AG04450 (cell line): ENCODE measurements at regions not wholly inside any gene's neighbourhood (a gene's known extent, or its start where the extent isn't known, plus 50 kb on each side); places are given as distances from the start of the nearest gene placed in this dataset.

Source experiments
- CTCF ChIA-PET: fragments of 300-600, 350-600 bp; formaldehyde crosslinking; extraction: SDS; loops from one replicate; lab custom pipeline; 2022; ENCODE audit warnings: antibody characterized with exemption, inconsistent platforms; lab: Charles Lee
- POLR2A ChIA-PET: fragments of 350-600 bp; formaldehyde crosslinking; extraction: SDS; loops from one replicate; lab custom pipeline; 2021; ENCODE audit warnings: antibody characterized with exemption, inconsistent platforms; lab: Yijun Ruan, JAX
- DNase-seq: peaks from one replicate; pipeline ENCODE4 v3.0.0-alpha.2; 2011; ENCODE audit warnings: low read depth, low spot score
- H3K27ac ChIP-seq: one replicate; pipeline ENCODE4 v1.5.1; 2012; ENCODE audit warnings: low read depth, low read length, control low read depth
- H3K27me3 ChIP-seq: one replicate; pipeline ENCODE4 v1.6.0; 2012; ENCODE audit warnings: low read length; ENCODE audit not compliant: control insufficient read depth, insufficient read depth
- H3K4me3 ChIP-seq: 2 replicates; pipeline ENCODE4 v1.5.1; 2011; ENCODE audit warnings: mild to moderate bottlenecking, low read depth, low read length, control low read depth
- H3K9me3 ChIP-seq: 2 replicates; pipeline ENCODE4 v1.5.1; 2012; ENCODE audit warnings: low read length; ENCODE audit not compliant: control insufficient read depth, insufficient read depth
- TF ChIP-seq, protein P1 (sequence below): IDR thresholded peaks from 2 replicates; pipeline ENCODE4 v1.5.1; 2011; ENCODE audit warnings: low read depth, low read length, control low read depth, inconsistent platforms

DNA sequence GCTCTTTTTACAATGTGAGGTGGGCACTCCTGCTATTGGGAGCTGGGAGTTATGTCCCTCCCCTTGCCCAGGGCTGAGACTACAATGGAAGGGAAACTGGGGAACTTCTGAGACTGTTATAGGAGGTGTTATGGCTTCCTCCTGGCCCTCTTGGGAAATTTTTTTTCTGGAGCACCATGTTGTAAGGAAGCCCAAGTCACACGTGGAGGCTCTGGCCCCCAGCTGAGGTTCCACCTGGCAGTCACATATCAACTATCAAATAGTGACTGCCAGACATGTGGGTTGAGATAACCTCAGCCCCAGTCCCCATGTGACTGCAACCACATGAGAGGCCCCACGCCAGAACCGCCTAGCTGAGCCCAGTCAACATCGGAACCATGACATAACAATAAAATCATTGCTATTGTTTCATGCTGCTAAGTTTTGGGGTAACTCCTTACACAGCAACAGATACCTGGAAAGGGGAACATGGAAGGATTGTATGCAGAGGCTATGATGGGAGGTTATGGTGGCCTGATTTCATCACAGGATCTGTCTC is 99.4 kb upstream of the NCOR2 start:
- Histone ChIP-seq H3K27me3 (peaks cover 7% of the 10 kb centered on the region), H3K9me3 (peaks cover 23% of the 10 kb centered on the region), H3K27ac (no peak overlapping the region), H3K4me3 (no peak overlapping the region)
- TF ChIP-seq, protein P1, sequence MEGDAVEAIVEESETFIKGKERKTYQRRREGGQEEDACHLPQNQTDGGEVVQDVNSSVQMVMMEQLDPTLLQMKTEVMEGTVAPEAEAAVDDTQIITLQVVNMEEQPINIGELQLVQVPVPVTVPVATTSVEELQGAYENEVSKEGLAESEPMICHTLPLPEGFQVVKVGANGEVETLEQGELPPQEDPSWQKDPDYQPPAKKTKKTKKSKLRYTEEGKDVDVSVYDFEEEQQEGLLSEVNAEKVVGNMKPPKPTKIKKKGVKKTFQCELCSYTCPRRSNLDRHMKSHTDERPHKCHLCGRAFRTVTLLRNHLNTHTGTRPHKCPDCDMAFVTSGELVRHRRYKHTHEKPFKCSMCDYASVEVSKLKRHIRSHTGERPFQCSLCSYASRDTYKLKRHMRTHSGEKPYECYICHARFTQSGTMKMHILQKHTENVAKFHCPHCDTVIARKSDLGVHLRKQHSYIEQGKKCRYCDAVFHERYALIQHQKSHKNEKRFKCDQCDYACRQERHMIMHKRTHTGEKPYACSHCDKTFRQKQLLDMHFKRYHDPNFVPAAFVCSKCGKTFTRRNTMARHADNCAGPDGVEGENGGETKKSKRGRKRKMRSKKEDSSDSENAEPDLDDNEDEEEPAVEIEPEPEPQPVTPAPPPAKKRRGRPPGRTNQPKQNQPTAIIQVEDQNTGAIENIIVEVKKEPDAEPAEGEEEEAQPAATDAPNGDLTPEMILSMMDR, result no peak
- CTCF ChIA-PET, result no interaction called here
- DNase-seq, result no peak
- POLR2A ChIA-PET, result no interaction called here

DNA sequence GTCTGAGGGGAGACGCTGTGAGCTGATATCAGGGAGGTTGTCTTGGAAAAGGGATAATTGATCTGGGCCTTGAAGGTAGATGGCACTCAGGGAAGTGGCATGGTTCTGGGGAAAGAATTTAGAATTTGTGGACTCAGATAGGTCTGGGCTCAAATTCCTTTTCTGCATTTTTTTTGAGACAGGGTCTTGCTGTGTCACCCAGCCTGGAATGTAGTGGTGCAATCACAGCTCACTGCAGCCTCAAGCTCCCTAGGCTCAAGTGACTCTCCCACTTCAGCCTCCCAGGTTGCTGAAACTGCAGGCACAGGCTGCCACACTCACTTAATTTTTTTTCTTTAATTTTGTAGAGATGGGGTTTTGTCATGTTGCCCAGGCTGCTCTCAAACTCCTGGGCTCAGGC is 98.1 kb upstream of the NCOR2 start:
- DNase-seq, result no peak
- H3K27me3 ChIP-seq, result peaks cover 7% of the 10 kb centered on the region
- no peak overlapping the region for H3K27ac ChIP-seq
- no peak overlapping the region for H3K4me3 ChIP-seq
- CTCF ChIA-PET, result no interaction called here
- TF ChIP-seq, protein P1, result no peak
- POLR2A ChIA-PET, result interaction anchor here (0.6 kb wide), 1 partner anchor 98 kb away, joined by 3 read pairs; the partner anchor contains the start of gene NCOR2
- peaks cover 23% of the 10 kb centered on the region for H3K9me3 ChIP-seq

DNA sequence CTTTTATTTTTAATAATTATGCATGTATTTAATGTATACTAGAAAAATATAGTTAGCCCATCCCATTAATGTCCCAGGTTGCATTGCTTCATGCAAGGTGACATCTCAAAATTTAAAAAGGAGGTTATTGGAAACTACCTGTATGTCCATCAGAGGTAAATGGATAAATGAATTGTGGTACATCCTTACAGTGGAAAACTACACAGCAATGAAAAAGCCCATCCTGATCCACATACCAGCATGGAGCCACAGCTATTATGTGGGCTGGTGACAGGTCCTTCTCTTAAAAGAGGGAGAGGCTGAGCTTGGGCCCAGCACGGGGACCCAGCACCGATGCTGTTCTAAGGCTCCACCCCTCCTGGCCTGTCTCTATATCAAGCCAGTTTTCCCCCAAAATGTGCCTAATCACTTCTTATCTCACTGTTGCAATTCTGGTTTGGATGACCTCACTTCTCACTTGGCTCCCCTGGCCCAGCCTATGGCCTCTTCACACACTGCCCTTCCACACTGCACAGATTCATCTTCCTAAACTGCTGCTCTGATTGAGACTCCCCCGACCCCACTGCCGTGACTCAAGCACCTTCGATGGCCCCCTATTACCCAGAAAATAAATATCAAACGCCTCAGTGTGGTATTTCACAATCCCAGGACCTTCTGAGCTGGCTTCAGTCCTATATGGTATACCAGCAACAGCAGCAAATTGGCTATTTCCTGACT is 97.1 kb upstream of the NCOR2 start:
- POLR2A ChIA-PET, result no interaction called here
- Histone ChIP-seq H3K4me3 (no peak overlapping the region), H3K27me3 (peaks cover 7% of the 10 kb centered on the region), H3K9me3 (peaks cover 19% of the 10 kb centered on the region), H3K27ac (no peak overlapping the region)
- TF ChIP-seq, protein P1, result no peak
- DNase-seq, result no peak
- CTCF ChIA-PET, result no interaction called here

DNA sequence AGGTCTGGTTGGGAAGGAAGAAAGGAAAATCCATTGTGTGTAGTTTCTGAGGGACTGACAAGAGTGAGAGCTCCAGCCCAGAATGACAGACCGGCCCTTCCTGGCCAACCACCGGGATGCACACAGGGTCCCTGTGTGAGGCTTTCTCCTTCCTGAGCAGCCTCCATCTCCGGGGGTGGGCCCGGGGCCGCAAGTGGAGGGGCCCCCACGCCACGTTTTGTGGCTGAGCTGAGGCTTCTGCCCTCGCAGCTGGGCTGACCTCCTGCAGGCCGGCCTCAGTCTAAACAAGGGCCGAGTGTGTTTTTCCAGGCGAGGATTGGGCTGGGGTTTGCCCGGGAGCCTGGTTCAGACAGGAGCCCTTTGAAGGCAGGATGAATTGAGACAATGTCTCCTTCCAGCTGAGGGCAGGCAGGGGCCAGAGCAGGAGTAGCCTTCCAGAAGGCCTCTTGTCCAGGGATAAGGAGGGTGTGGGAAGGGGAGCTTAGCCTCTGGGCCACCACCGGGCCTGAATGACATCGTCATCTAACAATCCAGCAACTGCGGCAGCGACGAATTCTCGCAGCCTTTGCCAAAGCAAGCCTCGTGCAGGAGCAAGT is 96.5 kb upstream of the NCOR2 start:
- no peak for DNase-seq
- TF ChIP-seq, protein P1, result no peak
- POLR2A ChIA-PET, result no interaction called here
- Histone ChIP-seq H3K27ac (no peak overlapping the region), H3K4me3 (no peak overlapping the region), H3K9me3 (peaks cover 19% of the 10 kb centered on the region), H3K27me3 (peaks cover 7% of the 10 kb centered on the region)
- CTCF ChIA-PET, result no interaction called here

DNA sequence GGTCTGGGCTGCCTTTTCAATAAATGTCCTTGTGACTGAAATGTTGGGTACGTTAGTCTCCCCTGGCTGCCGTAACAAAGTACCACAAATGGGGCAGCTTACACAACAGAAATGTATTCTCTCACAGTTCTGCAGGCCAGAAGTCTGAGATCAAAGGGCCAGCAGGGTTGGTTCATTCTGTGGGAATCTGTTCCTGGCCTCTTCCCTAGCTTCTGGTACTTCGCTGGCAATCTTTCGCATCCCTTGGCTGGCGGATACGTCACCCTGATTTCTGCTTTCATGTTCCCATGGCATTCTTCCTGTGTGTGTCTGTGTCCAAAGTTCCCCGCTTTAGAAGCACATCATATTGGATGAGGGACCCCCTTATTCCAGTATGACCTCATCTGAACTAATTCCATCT is 95.8 kb upstream of the NCOR2 start:
- ChIA-PET CTCF (no interaction called here), POLR2A (no interaction called here)

More for the DNA sequence above, 95.8 kb upstream of the NCOR2 start:
- Histone ChIP-seq H3K4me3 (no peak overlapping the region), H3K27ac (peak overlapping the region; percentile 21), H3K9me3 (peaks cover 19% of the 10 kb centered on the region), H3K27me3 (peaks cover 7% of the 10 kb centered on the region)
- DNase-seq, result no peak
- TF ChIP-seq, protein P1, result no peak
